Neural cell (in vitro differentiated cells): ENCODE measurements at regions not wholly inside any gene's neighbourhood (a gene's known extent, or its start where the extent isn't known, plus 50 kb on each side); places are given as distances from the start of the nearest gene placed in this dataset.

ENCODE experiments used
- CTCF ChIP-seq: fragments of 450-650 bp; IDR thresholded peaks from 2 replicates; pipeline ENCODE4 v1.5.1; 2014; ENCODE audit warnings: antibody characterized with exemption, mild to moderate bottlenecking, moderate library complexity; ENCODE audit not compliant: poor library complexity, severe bottlenecking
- EP300 ChIP-seq: fragments of 450-650 bp; conservative IDR thresholded peaks from 2 replicates; pipeline ENCODE4 v1.6.1; 2014; ENCODE audit warnings: antibody characterized with exemption, mild to moderate bottlenecking, moderate library complexity; ENCODE audit not compliant: poor library complexity, severe bottlenecking
- MXI1 ChIP-seq: fragments of 450-650 bp; conservative IDR thresholded peaks from 2 replicates; pipeline ENCODE4 v1.6.1; 2014; ENCODE audit warnings: antibody characterized with exemption, mild to moderate bottlenecking; ENCODE audit not compliant: poor library complexity, severe bottlenecking
- POLR2AphosphoS5 ChIP-seq: IDR thresholded peaks from 2 replicates; pipeline ENCODE4 v1.6.1; 2012

- no peak for TF ChIP-seq MXI1
- no peak for TF ChIP-seq POLR2AphosphoS5
- TF ChIP-seq CTCF, result no peak
- no peak for TF ChIP-seq EP300
Measured at GRCh38 chr11:95301474-95301873, 70.5 kb upstream of the SESN3 start.
